ENCODE measurements at regions not wholly inside any gene's neighbourhood (a gene's known extent, or its start where the extent isn't known, plus 50 kb on each side); places are given as distances from the start of the nearest gene placed in this dataset.
"Not testable (repeated sequence)": the region's sequence is repeated elsewhere in the genome, so short reads cannot be mapped to it uniquely, and the experiment has no call there.

GRCh38 chr7:156041398-156041797 is 229.1 kb upstream of the SHH start:
- 76% methylated on average over 7 to 15 of the region's 15 CpGs for WGBS, 2 donors
- H3K4me3 ChIP-seq (replicated peaks in 1 of 3), result no peak overlapping the region
- intact Hi-C loops (cut with DNase I), result no loop called here
- H3K36me3 ChIP-seq, result no peaks in the 10 kb centered on the region
- H3K9me3 ChIP-seq, result no peaks in the 10 kb centered on the region
- no peak overlapping the region for H3K27ac ChIP-seq
- no peaks in the 10 kb centered on the region for H3K27me3 ChIP-seq
- DNase-seq, result no peak
- H3K4me1 ChIP-seq, result no peaks in the 10 kb centered on the region
- TF ChIP-seq POLR2A (IDR thresholded peaks at IDR 0.05) (no peak), CTCF (IDR thresholded peaks at IDR 0.05) (no peak)

- DNase-seq, result no peak
- TF ChIP-seq POLR2A (IDR thresholded peaks at IDR 0.05), result no peak
- no peak for TF ChIP-seq CTCF (IDR thresholded peaks at IDR 0.05)
- no peaks in the 10 kb centered on the region for H3K9me3 ChIP-seq
- H3K27ac ChIP-seq, result no peak overlapping the region
- H3K36me3 ChIP-seq, result no peaks in the 10 kb centered on the region
- no peak overlapping the region for H3K4me3 ChIP-seq (replicated peaks in 1 of 3)
- 83 to 85% methylated on average over 26 to 29 of the region's 32 CpGs for WGBS, 2 donors
- intact Hi-C loops (cut with DNase I), result no loop called here
- H3K27me3 ChIP-seq, result no peaks in the 10 kb centered on the region
- no peaks in the 10 kb centered on the region for H3K4me1 ChIP-seq
These were observed 227.9 kb upstream of the SHH start for GRCh38 chr7:156039971-156040677.

- WGBS, 2 donors, result 91 to 93% methylated on average over 8 to 10 of the region's 10 CpGs
- no peaks in the 10 kb centered on the region for H3K9me3 ChIP-seq
- TF ChIP-seq POLR2A (IDR thresholded peaks at IDR 0.05) (no peak), CTCF (IDR thresholded peaks at IDR 0.05) (no peak)
- intact Hi-C loops (cut with DNase I), result no loop called here
- H3K36me3 ChIP-seq, result no peaks in the 10 kb centered on the region
- DNase-seq, result no peak
- H3K27ac ChIP-seq, result no peak overlapping the region
- H3K27me3 ChIP-seq, result no peaks in the 10 kb centered on the region
- H3K4me1 ChIP-seq, result no peaks in the 10 kb centered on the region
- no peak overlapping the region for H3K4me3 ChIP-seq (replicated peaks in 1 of 3)
These were observed 226.9 kb upstream of the SHH start for GRCh38 chr7:156039194-156039593.

- Histone ChIP-seq H3K27me3 (no peaks in the 10 kb centered on the region), H3K36me3 (no peaks in the 10 kb centered on the region), H3K9me3 (no peaks in the 10 kb centered on the region), H3K4me3 (replicated peaks in 1 of 3) (no peak overlapping the region), H3K27ac (no peak overlapping the region), H3K4me1 (no peaks in the 10 kb centered on the region)
- DNase-seq, result no peak
- intact Hi-C loops (cut with DNase I), result no loop called here
- WGBS, 2 donors, result 81 to 83% methylated on average over 5 to 9 of the region's 9 CpGs
- TF ChIP-seq CTCF (IDR thresholded peaks at IDR 0.05) (no peak), POLR2A (IDR thresholded peaks at IDR 0.05) (no peak)
These were observed 226.1 kb upstream of the SHH start for GRCh38 chr7:156038345-156038744.

GRCh38 chr7:156036153-156036552 is 223.9 kb upstream of the SHH start:
- no peak overlapping the region for H3K4me3 ChIP-seq (replicated peaks in 1 of 3)
- intact Hi-C loops (cut with DNase I), result no loop called here
- 38 to 50% methylated on average over 3 of the region's 3 CpGs for WGBS, 2 donors
- H3K27ac ChIP-seq, result no peak overlapping the region
- H3K4me1 ChIP-seq, result no peaks in the 10 kb centered on the region
- DNase-seq, result no peak
- no peaks in the 10 kb centered on the region for H3K36me3 ChIP-seq
- no peak for TF ChIP-seq CTCF (IDR thresholded peaks at IDR 0.05)
- no peak for TF ChIP-seq POLR2A (IDR thresholded peaks at IDR 0.05)
- H3K27me3 ChIP-seq, result no peaks in the 10 kb centered on the region
- no peaks in the 10 kb centered on the region for H3K9me3 ChIP-seq

DNA sequence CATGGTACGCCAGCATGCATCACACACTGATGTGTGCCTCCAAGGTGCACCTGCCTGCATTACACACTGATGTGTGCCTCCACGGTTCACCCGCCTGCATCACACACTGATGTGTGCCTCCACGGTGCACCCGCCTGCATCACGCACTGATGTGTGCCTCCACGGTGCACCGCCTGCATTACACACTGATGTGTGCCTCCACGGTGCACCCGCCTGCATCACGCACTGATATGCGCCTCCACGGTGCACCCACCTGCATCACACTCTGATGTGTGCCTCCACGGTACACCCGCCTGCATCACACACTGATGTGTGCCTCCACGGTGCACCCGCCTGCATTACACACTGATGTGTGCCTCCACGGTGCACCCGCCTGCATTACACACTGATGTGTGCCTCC is 223.1 kb upstream of the SHH start:
- H3K36me3 ChIP-seq; H3K27me3 ChIP-seq; H3K4me1 ChIP-seq; DNase-seq; H3K4me3 ChIP-seq (replicated peaks in 1 of 3); H3K9me3 ChIP-seq; intact Hi-C loops (cut with DNase I); H3K27ac ChIP-seq: not testable (repeated sequence)
- WGBS, 2 donors, result 91 to 92% methylated on average over 18 to 19 of the region's 19 CpGs

All from thyroid gland (tissue), 4 donors.